Muscle of leg (tissue), 3 donors: ENCODE measurements at regions not wholly inside any gene's neighbourhood (a gene's known extent, or its start where the extent isn't known, plus 50 kb on each side); places are given as distances from the start of the nearest gene placed in this dataset.

Experiments used
- DNase-seq: peaks from one replicate; pipeline ENCODE4 v3.0.0; 2013
- H3K27ac ChIP-seq: one replicate; pipeline ENCODE4 v1.5.1; 2013; ENCODE audit warnings: mild to moderate bottlenecking, low read length, control low read depth
- H3K27me3 ChIP-seq: one replicate; pipeline ENCODE4 v1.6.1; 2013; ENCODE audit warnings: low read length; ENCODE audit not compliant: control insufficient read depth, insufficient read depth
- H3K36me3 ChIP-seq: one replicate; pipeline ENCODE4 v1.6.1; 2013; ENCODE audit warnings: low read length; ENCODE audit not compliant: control insufficient read depth, insufficient read depth
- H3K4me1 ChIP-seq: one replicate; pipeline ENCODE4 v1.6.1; 2013; ENCODE audit warnings: low read length; ENCODE audit not compliant: control insufficient read depth, insufficient read depth
- H3K4me3 ChIP-seq: one replicate; pipeline ENCODE4 v1.5.1; 2013; ENCODE audit warnings: low read length, control low read depth
- H3K9me3 ChIP-seq: replicated peaks from 2 replicates; pipeline ENCODE4 v1.6.1; 2013; ENCODE audit warnings: low read depth, low read length; ENCODE audit not compliant: control insufficient read depth
- WGBS: methylation state at CpG from one replicate; pipeline ENCODE4 v1.1.5; 2013; ENCODE audit warnings: missing lambda C conversion rate; ENCODE audit not compliant: insufficient coverage; 5-methylcytosine and 5-hydroxymethylcytosine counted together

DNA sequence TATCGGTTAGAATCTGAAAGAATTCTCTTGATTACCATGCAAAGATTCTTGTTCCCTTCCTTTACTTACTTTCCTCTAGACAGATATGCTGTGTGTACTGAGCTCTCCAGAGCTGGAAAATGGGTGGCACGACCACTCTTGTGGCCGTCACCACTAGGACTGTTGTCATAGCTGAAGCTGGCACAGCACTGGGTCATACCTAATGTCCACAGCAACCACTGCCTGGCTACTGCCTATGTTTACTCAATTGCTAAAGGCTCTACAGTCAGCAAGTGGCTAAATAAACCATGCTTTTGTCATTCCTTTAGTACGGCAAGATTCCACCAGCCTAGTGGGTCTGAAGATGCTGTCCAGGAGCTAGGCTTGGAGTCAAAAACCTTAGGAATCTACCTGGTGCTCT is 1643.0 kb downstream of the OTOL1 start:
- Histone ChIP-seq H3K4me1 (no peaks in the 10 kb centered on the region), H3K4me3 (no peak overlapping the region), H3K27ac (no peak overlapping the region), H3K36me3 (no peaks in the 10 kb centered on the region), H3K9me3 (peaks cover 4% of the 10 kb centered on the region), H3K27me3 (no peaks in the 10 kb centered on the region)
- 92% methylated on average over 3 of the region's 4 CpGs for WGBS
- DNase-seq: no peak

GRCh38 chr3:163138258-163138657 is 1641.7 kb downstream of the OTOL1 start:
- no CpG with 5 or more reads among the region's 2 CpGs for WGBS
- Histone ChIP-seq H3K4me1 (no peaks in the 10 kb centered on the region), H3K9me3 (peaks cover 4% of the 10 kb centered on the region), H3K36me3 (no peaks in the 10 kb centered on the region), H3K27ac (no peak overlapping the region), H3K4me3 (no peak overlapping the region), H3K27me3 (no peaks in the 10 kb centered on the region)
- peak; percentile 33 for DNase-seq

DNA sequence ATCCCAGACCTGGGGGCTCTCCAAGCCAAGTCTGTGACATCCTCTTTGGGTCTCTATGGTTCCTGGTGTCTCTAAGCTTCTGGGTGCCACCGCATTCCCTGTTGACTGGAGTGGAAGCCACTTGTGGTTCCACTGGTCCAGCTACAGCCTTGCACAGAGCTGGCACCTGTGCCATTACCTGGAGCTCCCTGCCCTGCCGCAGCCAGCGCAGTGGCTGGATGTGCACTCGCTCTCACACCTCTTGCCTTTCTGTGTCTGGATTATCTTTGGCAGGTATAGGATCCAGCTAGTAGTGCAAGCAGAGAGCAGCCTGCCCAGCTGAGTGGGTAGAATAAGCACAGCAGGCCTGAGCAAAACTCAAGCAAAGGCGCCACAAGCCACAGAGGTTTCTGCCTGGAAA is 1635.5 kb downstream of the OTOL1 start:
- no peak overlapping the region for H3K27ac ChIP-seq
- peaks cover 5% of the 10 kb centered on the region for H3K9me3 ChIP-seq
- H3K27me3 ChIP-seq: no peaks in the 10 kb centered on the region
- H3K4me1 ChIP-seq: no peaks in the 10 kb centered on the region
- H3K36me3 ChIP-seq: no peaks in the 10 kb centered on the region
- no peak overlapping the region for H3K4me3 ChIP-seq
- 96% methylated on average over 4 of the region's 5 CpGs for WGBS
- DNase-seq: no peak

GRCh38 chr3:163129287-163129686 is 1632.7 kb downstream of the OTOL1 start:
- Histone ChIP-seq H3K27me3 (no peaks in the 10 kb centered on the region), H3K4me1 (no peaks in the 10 kb centered on the region), H3K36me3 (no peaks in the 10 kb centered on the region), H3K27ac (no peak overlapping the region), H3K9me3 (peaks cover 17% of the 10 kb centered on the region), H3K4me3 (no peak overlapping the region)
- WGBS: 100% methylated on average over 2 of the region's 3 CpGs
- no peak for DNase-seq

GRCh38 chr3:163126115-163126514 is 1629.5 kb downstream of the OTOL1 start:
- Histone ChIP-seq H3K27ac (no peak overlapping the region), H3K36me3 (no peaks in the 10 kb centered on the region), H3K4me3 (no peak overlapping the region), H3K9me3 (peaks cover 17% of the 10 kb centered on the region), H3K27me3 (no peaks in the 10 kb centered on the region), H3K4me1 (no peaks in the 10 kb centered on the region)
- no peak for DNase-seq
